ENCODE measurements at regions not wholly inside any gene's neighbourhood (a gene's known extent, or its start where the extent isn't known, plus 50 kb on each side); places are given as distances from the start of the nearest gene placed in this dataset.
"Not testable (repeated sequence)": the region's sequence is repeated elsewhere in the genome, so short reads cannot be mapped to it uniquely, and the experiment has no call there.

DNA sequence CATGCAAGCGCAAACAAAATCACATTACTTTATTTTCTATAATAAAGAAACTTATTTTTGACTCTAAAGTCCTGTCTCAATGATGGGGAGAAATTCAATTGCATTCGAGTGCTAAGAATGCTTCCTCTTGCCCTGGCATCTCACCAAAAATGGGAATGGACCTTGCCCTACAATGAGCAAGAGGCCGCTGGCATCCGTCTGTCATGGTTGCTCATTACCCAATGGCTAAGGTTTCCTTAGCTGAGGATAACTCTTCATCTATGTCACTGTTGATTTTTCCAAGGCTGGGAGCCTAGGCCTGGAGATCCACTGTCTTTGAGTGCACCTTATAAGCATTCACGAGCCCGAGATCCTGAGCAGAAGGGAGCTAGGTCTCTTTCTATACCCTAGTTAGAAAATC, 471.3 kb upstream of the NRSN1 start:
- DNase-seq (ENCODE audit: low read depth, low spot score): no peak
- in situ Hi-C loops (cut with HindIII; ENCODE audit: low pct_unique_long_range_greater_than_20kb, low sequenced_read_pairs): no loop called here

DNA sequence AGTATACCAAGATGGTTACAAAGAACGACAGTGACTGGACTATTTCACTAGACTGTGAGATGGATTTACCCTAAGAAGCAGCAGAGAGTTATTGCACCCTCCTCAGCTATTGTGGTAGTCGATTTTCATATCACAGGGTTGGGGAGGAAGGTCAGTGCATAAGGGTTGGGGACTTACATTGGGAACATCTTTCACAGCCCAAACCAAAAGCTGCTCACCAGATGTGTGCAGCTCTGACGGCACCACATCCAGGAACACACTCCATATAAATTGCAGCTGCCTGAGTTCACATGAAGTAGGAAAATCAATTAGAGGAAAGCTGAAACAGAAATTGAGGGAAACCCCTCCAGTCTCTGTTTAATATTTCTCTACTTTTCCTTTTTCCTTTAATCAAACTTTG, 470.5 kb upstream of the NRSN1 start:
- no peak for DNase-seq (ENCODE audit: low read depth, low spot score)
- in situ Hi-C loops (cut with HindIII; ENCODE audit: low pct_unique_long_range_greater_than_20kb, low sequenced_read_pairs): no loop called here

DNA sequence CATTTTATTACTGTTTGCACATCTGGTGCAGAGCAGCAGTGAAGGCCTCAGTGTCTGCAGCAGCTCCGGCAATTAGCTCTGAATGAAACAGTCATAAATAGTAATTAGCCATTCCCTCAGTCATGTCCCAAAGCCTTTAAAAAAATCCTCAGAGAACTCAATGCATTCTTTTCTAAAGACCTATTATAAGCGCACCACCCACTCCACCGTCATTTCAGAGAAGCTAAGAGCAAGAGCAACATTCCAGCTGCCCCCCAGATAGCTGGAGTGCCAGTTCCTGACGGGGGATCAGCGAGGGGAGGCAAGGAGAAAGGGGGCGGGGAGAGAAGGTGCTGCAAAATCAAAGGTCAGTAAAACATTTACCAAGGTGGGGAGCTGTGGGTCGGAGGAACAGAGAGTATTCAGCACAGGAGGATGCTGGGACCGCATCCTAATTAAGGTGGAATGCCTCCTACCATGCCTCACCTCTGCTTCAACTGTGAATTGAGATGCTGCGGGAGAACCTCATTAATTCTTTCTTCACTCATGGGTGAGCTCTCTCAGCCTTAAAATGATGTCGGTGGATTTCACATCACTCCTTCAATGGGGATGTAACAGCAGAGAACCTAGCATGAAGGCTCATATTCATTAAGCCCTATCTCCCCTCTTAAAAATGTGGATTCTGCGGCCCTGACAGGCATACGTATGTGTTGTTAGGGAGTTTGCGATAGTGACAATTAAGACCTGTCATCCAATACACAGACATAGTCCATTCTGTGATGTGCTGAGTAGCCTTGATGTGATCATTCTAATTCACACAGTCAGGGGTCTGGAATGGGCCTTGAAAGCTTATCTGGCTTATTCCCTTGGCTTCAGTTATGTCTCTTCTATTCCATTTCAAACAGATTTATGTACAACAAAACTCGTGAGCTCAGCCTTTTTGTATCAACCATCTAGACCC, 469.5 kb upstream of the NRSN1 start:
- in situ Hi-C loops (cut with HindIII; ENCODE audit: low pct_unique_long_range_greater_than_20kb, low sequenced_read_pairs): no loop called here
- no peak for DNase-seq (ENCODE audit: low read depth, low spot score)

DNA sequence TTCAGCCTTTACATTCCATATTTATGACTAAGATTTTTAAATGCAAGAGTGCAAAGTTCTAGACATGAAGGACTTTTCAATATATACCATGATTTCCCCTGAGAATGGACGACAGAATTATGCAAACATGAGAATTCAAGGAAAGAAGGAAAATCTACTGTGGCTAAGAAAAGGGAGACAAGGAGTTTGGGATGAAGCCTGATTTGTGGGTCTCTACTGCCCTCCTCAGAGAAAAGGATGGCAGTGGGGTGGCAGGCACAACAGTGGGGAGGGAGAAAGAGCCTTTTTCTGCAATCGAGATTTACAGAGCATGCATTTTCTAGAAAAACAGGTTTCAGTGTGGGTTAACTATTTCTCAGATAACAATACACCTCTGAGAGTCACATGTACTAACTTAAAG, 466.9 kb upstream of the NRSN1 start:
- DNase-seq (ENCODE audit: low read depth, low spot score): peak; percentile 88
- in situ Hi-C loops (cut with HindIII; ENCODE audit: low pct_unique_long_range_greater_than_20kb, low sequenced_read_pairs): no loop called here

DNA sequence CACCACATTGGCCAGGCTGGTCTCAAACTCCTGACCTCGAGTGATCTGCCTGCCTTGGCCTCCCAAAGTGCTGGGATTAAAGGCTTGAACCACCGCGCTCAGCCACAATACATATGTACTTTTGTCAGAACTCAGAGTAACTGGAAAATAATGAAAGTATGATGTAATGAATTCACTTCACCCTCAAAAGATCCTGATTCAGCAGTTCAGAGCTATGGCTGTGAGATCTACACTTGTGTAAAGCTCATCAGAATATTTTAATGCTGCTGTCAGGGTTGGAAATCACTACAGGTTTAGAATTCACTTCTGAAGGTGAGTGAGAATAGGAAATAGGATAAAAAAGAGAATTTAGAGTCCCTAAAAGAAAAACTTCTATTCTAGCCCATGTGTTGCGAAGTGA, 464.5 kb upstream of the NRSN1 start:
- DNase-seq (ENCODE audit: low read depth, low spot score): no peak
- in situ Hi-C loops (cut with HindIII; ENCODE audit: low pct_unique_long_range_greater_than_20kb, low sequenced_read_pairs): no loop called here

DNA sequence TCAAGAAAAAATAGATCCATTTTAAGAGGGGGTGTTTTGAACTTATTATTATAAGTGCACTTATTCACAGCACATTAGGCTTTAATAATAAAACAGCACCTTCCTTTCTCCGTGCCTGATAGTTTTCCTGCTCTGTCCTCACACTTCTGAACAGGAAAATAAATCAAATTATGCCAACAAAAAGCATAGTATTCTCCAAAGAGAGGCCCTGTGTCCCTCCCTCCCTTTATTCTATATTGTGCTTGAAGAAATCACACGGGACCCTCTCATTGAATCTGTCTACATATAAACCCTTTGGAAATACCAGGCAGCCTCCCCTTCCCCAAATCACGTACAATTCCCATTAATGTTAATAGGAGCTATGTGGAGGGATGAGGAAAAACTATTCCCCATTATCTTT, 462.9 kb upstream of the NRSN1 start:
- DNase-seq (ENCODE audit: low read depth, low spot score): no peak
- in situ Hi-C loops (cut with HindIII; ENCODE audit: low pct_unique_long_range_greater_than_20kb, low sequenced_read_pairs): no loop called here

DNA sequence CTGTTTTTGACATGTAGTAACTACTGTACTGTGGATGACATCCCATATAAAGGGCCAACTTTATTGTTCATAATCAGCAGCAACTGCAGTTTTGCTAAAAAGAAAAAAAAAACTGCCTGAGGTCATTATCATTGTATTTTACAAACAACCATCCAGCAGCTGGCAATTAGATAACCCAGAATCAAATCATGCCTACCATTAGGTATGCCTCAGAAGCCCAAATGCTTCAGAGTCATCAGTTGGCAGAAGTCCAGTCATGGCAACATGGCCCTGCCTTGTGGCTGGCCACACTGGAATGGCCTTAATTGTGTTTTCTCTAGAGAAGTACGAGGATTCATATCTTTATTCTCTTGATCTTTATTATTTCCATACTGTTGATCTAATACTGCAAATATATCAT, 462.4 kb upstream of the NRSN1 start:
- DNase-seq (ENCODE audit: low read depth, low spot score): no peak
- in situ Hi-C loops (cut with HindIII; ENCODE audit: low pct_unique_long_range_greater_than_20kb, low sequenced_read_pairs): no loop called here

DNA sequence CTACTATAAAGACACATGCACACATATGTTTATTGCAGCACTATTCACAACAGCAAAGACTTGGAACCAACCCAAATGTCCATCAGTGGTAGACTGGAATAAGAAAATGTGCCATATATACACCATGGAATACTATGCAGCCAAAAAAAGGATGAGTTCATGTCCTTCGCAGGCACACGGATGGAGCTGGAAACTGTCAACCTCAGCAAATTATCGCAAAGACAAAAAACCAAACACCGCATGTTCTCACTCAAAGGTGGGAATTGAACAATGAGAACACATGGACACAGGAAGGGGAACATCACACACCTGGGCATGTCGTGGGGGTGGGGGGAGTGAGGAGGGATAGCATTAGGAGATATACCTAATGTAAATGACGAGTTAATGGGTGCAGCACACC, 460.1 kb upstream of the NRSN1 start:
- in situ Hi-C loops (cut with HindIII; ENCODE audit: low pct_unique_long_range_greater_than_20kb, low sequenced_read_pairs); DNase-seq (ENCODE audit: low read depth, low spot score): not testable (repeated sequence)

DNA sequence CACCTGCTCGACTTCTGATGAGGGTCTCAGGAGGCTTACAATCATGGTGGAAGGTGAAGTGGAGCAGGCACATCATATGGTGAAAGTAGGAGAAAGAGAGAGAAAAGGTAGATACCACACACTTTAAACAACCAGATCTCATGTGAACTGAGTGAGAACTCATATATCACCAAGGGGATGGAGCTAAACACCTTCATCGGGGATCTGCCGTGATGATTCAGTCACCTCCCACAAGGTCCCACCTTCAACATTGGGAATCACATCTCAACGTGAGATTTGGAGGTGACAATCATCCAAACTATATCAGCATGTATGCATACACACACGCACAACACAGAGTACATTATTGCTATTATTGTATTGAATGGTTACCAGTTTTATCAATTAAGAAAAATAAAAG, 453.3 kb upstream of the NRSN1 start:
- in situ Hi-C loops (cut with HindIII; ENCODE audit: low pct_unique_long_range_greater_than_20kb, low sequenced_read_pairs): no loop called here
- no peak for DNase-seq (ENCODE audit: low read depth, low spot score)

DNA sequence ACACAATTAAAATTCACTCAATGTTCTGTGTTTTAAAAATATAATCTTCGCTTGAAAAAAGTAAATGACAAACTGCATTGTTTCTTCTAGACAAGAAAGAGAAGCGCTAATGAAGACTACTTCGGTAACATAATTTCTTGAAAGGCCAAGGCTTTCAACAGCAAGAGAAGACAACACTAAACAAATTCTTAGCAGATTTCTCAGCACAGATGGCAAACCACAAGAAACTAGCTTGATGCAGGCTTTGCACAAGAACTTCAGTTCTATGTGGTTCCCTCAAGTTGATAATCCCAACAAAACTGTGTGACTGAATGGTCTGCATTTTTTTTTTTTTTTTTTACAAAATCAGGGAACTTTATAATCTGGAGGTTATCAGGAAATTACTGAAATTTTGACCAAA, 447.4 kb upstream of the NRSN1 start:
- DNase-seq (ENCODE audit: low read depth, low spot score): no peak
- in situ Hi-C loops (cut with HindIII; ENCODE audit: low pct_unique_long_range_greater_than_20kb, low sequenced_read_pairs): no loop called here

DNA sequence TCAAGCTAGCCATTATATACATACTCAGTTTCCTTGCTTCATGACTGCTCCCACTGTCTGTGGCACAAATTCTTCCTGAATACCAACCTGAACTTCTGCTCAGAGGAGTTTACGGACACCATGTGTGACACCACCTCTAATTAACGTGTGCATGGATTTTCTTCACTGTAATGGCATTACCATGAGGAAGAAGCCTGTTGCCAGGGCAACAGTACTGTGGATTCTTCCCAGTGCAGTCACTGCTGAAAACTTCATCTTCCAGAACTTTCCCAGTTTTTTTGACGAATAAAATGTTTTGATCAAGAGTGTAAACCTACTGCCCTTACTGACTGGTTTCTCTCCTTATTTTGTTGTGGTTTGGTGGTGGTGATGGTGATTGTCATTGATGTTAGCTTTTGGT, 444.3 kb upstream of the NRSN1 start:
- no peak for DNase-seq (ENCODE audit: low read depth, low spot score)
- in situ Hi-C loops (cut with HindIII; ENCODE audit: low pct_unique_long_range_greater_than_20kb, low sequenced_read_pairs): no loop called here

DNA sequence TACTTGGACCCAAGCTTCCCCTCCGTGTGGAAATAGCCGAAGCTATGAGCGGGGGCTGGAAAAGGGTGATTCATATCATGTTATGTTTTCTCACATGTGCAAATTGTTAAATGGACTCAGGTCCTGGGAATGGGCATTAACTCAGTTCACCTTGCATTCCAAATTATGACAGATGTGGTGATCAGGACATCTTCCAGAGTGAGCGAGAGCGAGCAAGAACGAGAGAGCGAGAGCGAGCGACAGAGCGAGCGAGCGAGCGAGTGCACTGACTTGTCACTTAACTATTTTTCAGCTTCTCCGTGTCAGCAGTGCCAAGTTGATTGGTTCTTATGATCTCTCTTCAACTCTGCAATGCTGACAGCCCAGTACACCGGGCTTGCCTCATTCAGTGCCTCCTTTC, 437.4 kb upstream of the NRSN1 start:
- in situ Hi-C loops (cut with HindIII; ENCODE audit: low pct_unique_long_range_greater_than_20kb, low sequenced_read_pairs): no loop called here
- no peak for DNase-seq (ENCODE audit: low read depth, low spot score)

DNA sequence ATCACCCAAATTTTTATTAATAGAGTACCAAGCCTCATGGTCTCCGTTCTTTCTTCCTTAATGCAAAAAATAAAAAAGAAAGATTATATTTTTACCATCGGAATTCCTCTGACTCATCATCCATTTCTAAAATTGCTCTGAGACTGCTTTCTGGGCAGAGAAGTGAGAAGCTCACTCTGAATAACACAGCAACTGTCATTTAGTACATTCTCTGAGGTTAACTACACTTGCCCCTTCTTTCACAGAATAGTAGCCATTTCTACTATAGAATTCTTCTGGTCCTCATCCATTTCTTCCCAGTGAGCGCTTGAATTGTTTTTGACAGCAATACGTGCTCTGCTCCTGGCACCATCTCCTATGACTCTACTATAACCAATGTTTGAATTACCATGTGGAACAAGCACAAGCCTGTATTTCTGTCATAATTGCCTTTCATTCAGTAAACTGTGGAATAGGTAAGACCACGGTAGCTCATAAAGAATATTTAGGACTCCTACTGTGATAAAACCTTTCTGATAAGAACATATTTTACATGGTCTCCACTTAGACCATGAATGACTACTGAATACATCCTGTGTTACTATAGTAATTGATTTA, 435.5 kb upstream of the NRSN1 start:
- DNase-seq (ENCODE audit: low read depth, low spot score): no peak
- in situ Hi-C loops (cut with HindIII; ENCODE audit: low pct_unique_long_range_greater_than_20kb, low sequenced_read_pairs): no loop called here

DNA sequence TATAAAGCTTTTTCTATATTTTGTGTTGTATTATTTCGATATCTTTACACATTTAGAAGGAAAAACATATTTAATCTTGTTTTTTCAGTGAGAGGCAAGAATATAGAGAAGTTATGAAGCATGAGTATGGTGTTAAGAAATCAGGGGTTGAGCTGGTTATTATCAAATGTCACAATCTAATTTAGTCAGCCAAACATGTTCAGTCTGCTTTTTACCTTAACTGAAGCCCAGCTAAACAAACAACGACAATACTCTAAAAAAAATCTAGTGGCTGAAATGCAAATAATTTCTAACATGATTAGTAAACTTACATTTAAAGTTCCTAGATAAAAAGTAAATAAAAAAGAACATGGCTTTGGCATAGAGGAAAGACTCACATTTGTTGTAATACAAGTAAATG, 433.8 kb upstream of the NRSN1 start:
- no peak for DNase-seq (ENCODE audit: low read depth, low spot score)
- in situ Hi-C loops (cut with HindIII; ENCODE audit: low pct_unique_long_range_greater_than_20kb, low sequenced_read_pairs): no loop called here

DNA sequence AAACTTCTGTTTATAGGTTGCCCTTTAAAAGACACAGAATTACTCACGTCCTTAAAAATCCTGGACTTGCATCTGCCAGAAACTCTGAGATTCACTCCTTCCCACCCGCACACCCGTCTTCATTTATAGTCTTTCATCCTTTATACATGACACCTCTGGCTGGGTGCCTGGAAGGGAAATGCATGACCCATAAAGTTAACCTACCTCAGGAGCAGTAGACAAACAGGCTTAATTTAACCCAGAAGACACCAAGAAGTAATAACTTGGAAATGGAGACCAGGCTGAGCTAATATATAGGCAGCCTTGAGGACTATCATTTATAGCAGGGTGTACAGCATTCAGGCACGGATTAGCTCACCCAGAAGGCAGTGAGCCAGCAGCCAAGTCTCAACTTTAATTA, 429.0 kb upstream of the NRSN1 start:
- in situ Hi-C loops (cut with HindIII; ENCODE audit: low pct_unique_long_range_greater_than_20kb, low sequenced_read_pairs): no loop called here
- no peak for DNase-seq (ENCODE audit: low read depth, low spot score)

DNA sequence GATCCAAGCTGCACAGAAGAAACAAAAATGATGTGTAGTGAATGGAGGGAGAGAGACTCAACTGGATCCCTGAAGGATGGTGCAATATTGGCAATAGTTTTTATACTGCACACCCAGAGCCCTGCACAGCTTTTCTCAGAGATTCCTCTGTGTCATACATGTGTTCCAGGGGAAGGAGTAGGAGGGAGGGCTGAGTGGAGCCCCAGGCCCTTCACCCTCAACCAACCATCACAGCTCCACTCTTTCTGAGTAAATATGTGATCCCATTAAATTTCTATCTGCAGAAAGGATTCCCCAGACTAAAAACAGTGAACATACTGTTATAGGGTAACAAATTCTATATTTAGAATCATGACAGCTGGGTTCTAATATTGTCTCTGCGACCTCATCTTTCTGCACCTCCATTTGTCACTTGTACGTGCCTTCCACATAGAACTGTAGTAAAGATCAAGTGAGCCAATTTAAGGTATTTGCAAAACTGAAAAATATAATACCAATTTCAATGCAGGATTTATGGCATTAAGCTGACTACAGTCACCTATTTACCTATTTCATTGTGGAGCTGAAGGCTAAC, 421.4 kb upstream of the NRSN1 start:
- no peak for DNase-seq (ENCODE audit: low read depth, low spot score)
- in situ Hi-C loops (cut with HindIII; ENCODE audit: low pct_unique_long_range_greater_than_20kb, low sequenced_read_pairs): no loop called here

DNA sequence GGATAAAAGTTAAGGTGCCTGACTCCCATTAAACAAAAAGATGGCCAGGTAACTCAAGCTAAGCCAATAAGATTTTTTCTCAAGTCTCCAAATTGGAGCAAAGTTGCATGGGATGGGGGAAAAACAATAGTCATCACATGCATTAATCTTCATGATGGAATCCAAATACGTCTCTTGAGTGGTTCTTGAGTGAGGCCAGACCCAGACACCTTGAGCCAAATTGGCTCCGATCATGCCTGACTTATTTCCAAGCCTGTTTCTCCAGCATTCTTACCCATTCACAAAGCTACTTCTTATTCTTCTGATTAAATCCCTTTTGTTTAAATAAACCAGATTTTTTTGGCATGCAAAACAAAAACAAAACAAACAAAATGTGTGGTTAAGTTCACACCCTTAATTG, 420.3 kb upstream of the NRSN1 start:
- in situ Hi-C loops (cut with HindIII; ENCODE audit: low pct_unique_long_range_greater_than_20kb, low sequenced_read_pairs): no loop called here

DNA sequence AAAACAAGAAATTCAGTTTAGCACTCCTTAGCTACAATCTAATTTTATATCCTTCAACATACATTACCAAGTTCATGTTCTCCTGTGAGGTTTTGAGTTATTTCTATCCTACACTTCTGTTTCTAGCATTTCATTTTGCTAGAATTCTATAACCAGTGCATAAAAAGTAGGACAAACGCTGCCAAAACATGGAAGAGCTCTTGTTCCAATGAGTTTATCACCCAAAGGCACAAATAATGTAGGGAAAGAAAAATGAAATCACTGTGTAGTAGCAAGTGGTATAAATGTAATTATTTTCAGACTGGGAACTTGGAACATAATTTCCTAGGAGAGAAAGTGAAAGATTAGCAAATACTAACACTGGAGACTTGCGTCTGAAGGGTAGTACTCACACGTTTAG, 413.3 kb upstream of the NRSN1 start:
- DNase-seq (ENCODE audit: low read depth, low spot score): no peak
- in situ Hi-C loops (cut with HindIII; ENCODE audit: low pct_unique_long_range_greater_than_20kb, low sequenced_read_pairs): no loop called here

More for the DNA sequence above, 420.3 kb upstream of the NRSN1 start:
- DNase-seq (ENCODE audit: low read depth, low spot score): no peak

DNA sequence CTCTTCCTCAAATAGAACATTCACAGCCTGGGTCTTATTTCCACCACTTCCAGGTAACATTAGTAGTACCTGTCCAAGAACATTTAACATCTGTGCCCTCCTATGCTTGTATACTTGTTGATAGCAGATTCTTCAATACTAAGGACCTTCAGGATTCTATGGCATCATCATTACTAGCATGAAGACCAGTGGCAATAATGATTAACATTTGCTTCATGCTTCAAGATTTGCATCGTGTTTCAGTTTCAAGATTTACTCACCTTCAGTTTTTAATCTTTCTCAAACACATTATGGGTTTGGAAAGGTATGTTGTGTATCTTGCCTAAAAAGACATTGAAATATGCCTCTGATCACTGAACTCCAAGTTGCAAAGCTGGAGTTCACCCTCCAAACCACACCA, 412.8 kb upstream of the NRSN1 start:
- in situ Hi-C loops (cut with HindIII; ENCODE audit: low pct_unique_long_range_greater_than_20kb, low sequenced_read_pairs): no loop called here
- no peak for DNase-seq (ENCODE audit: low read depth, low spot score)

Data from SK-MEL-5 (cell line).